Thyroid gland (tissue), 4 donors: ENCODE measurements at regions not wholly inside any gene's neighbourhood (a gene's known extent, or its start where the extent isn't known, plus 50 kb on each side); places are given as distances from the start of the nearest gene placed in this dataset.

Experiments
- POLR2A ChIP-seq, 2 donors: fragments of 450-650 bp; IDR thresholded peaks; one replicate each; pipeline ENCODE4 v1.6.1; 2017; ENCODE audit warnings: antibody characterized with exemption in 2 of 2, mild to moderate bottlenecking in 2 of 2, moderate library complexity in 1 of 2
- TF ChIP-seq, protein P1 (sequence below), 6 experiments: fragments of 200-600 bp in 3 of 6; fragments of 450-650 bp in 3 of 6; sonication (generic) in 3 of 6; IDR thresholded peaks; one replicate each; pipeline ENCODE4 v1.5.1; 2016 to 2019; ENCODE audit warnings: antibody characterized with exemption in 6 of 6, mild to moderate bottlenecking in 2 of 6, inconsistent platforms in 1 of 6, moderate library complexity in 1 of 6

DNA sequence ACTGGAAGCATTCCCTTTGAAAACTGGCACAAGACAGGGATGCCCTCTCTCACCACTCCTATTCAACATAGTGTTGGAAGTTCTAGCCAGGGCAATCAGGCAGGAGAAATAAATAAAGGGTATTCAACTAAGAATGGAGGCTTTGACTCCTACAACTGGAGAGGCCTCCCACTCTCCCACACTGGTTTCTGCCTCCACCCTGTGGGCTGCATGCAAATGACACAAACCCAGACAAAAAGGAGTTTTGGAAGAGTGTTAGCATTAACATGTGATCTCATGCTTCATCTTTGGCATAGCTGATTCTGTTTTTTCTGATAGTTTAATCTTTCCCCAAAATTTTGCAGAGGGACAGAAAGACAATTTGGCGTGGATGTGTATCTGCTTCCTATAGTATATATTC is 80.8 kb upstream of the IQCM start:
- TF ChIP-seq, protein P1, sequence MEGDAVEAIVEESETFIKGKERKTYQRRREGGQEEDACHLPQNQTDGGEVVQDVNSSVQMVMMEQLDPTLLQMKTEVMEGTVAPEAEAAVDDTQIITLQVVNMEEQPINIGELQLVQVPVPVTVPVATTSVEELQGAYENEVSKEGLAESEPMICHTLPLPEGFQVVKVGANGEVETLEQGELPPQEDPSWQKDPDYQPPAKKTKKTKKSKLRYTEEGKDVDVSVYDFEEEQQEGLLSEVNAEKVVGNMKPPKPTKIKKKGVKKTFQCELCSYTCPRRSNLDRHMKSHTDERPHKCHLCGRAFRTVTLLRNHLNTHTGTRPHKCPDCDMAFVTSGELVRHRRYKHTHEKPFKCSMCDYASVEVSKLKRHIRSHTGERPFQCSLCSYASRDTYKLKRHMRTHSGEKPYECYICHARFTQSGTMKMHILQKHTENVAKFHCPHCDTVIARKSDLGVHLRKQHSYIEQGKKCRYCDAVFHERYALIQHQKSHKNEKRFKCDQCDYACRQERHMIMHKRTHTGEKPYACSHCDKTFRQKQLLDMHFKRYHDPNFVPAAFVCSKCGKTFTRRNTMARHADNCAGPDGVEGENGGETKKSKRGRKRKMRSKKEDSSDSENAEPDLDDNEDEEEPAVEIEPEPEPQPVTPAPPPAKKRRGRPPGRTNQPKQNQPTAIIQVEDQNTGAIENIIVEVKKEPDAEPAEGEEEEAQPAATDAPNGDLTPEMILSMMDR (IDR thresholded peaks at IDR 0.05) = peak in 3 of 6 experiments; percentile 37 to 48 (median 37)
- TF ChIP-seq POLR2A (IDR thresholded peaks at IDR 0.05) = no peak
